Mononuclear cell (primary cell): ENCODE measurements at regions not wholly inside any gene's neighbourhood (a gene's known extent, or its start where the extent isn't known, plus 50 kb on each side); places are given as distances from the start of the nearest gene placed in this dataset.

Experiments used
- H3K27me3 ChIP-seq: 2 replicates; pipeline ENCODE4 v1.6.0; 2011; ENCODE audit warnings: low read length, control low read depth; ENCODE audit not compliant: insufficient read depth
- H3K4me1 ChIP-seq: 2 replicates; pipeline ENCODE4 v1.5.1; 2011; ENCODE audit warnings: mild to moderate bottlenecking, low read length, control low read depth; ENCODE audit not compliant: insufficient read depth
- H3K4me3 ChIP-seq: 2 replicates; pipeline ENCODE4 v1.5.1; 2011; ENCODE audit warnings: mild to moderate bottlenecking, low read length, moderate library complexity
- H3K9me3 ChIP-seq: 2 replicates; pipeline ENCODE4 v1.5.1; 2011; ENCODE audit warnings: low read depth, mild to moderate bottlenecking, control low read depth, low read length

- Histone ChIP-seq H3K27me3 (no peaks in the 10 kb centered on the region), H3K4me3 (no peak overlapping the region), H3K9me3 (no peaks in the 10 kb centered on the region), H3K4me1 (no peaks in the 10 kb centered on the region)
Observed at GRCh38 chr22:22391543-22391942, 117.0 kb downstream of the ZNF280B start.

- H3K4me1 ChIP-seq = peaks cover 4% of the 10 kb centered on the region
- no peaks in the 10 kb centered on the region for H3K9me3 ChIP-seq
- no peak overlapping the region for H3K4me3 ChIP-seq
- no peaks in the 10 kb centered on the region for H3K27me3 ChIP-seq
Observed at GRCh38 chr22:22392131-22392530, 116.4 kb downstream of the ZNF280B start.

- Histone ChIP-seq H3K4me1 (peaks cover 4% of the 10 kb centered on the region), H3K27me3 (no peaks in the 10 kb centered on the region), H3K9me3 (no peaks in the 10 kb centered on the region), H3K4me3 (no peak overlapping the region)
Observed at GRCh38 chr22:22394591-22394990, 114.0 kb downstream of the ZNF280B start.

GRCh38 chr22:22395245-22395644 lies 113.3 kb downstream of the ZNF280B start:
- H3K27me3 ChIP-seq = no peaks in the 10 kb centered on the region
- H3K4me3 ChIP-seq = no peak overlapping the region
- peaks cover 4% of the 10 kb centered on the region for H3K4me1 ChIP-seq
- no peaks in the 10 kb centered on the region for H3K9me3 ChIP-seq

- peaks cover 4% of the 10 kb centered on the region for H3K4me1 ChIP-seq
- H3K27me3 ChIP-seq = no peaks in the 10 kb centered on the region
- no peaks in the 10 kb centered on the region for H3K9me3 ChIP-seq
- no peak overlapping the region for H3K4me3 ChIP-seq
Observed at GRCh38 chr22:22396741-22397291, 111.7 kb downstream of the ZNF280B start.

GRCh38 chr22:22397292-22397870 lies 111.2 kb downstream of the ZNF280B start:
- no peak overlapping the region for H3K4me3 ChIP-seq
- H3K4me1 ChIP-seq = peaks cover 4% of the 10 kb centered on the region
- no peaks in the 10 kb centered on the region for H3K9me3 ChIP-seq
- H3K27me3 ChIP-seq = no peaks in the 10 kb centered on the region

- Histone ChIP-seq H3K4me3 (no peak overlapping the region), H3K27me3 (no peaks in the 10 kb centered on the region), H3K9me3 (no peaks in the 10 kb centered on the region), H3K4me1 (peaks cover 4% of the 10 kb centered on the region)
Observed at GRCh38 chr22:22397875-22398524, 110.5 kb downstream of the ZNF280B start.

GRCh38 chr22:22398530-22399327 lies 109.8 kb downstream of the ZNF280B start:
- Histone ChIP-seq H3K4me3 (no peak overlapping the region), H3K4me1 (peaks cover 4% of the 10 kb centered on the region), H3K9me3 (no peaks in the 10 kb centered on the region), H3K27me3 (no peaks in the 10 kb centered on the region)

GRCh38 chr22:22400099-22400498 lies 108.4 kb downstream of the ZNF280B start:
- Histone ChIP-seq H3K9me3 (no peaks in the 10 kb centered on the region), H3K4me1 (peaks cover 7% of the 10 kb centered on the region), H3K27me3 (no peaks in the 10 kb centered on the region), H3K4me3 (no peak overlapping the region)

- Histone ChIP-seq H3K4me1 (peaks cover 10% of the 10 kb centered on the region), H3K9me3 (no peaks in the 10 kb centered on the region), H3K27me3 (no peaks in the 10 kb centered on the region), H3K4me3 (no peak overlapping the region)
Observed at GRCh38 chr22:22400964-22401363, 107.6 kb downstream of the ZNF280B start.

- Histone ChIP-seq H3K4me3 (no peak overlapping the region), H3K27me3 (no peaks in the 10 kb centered on the region), H3K9me3 (no peaks in the 10 kb centered on the region), H3K4me1 (peaks cover 10% of the 10 kb centered on the region)
Observed at GRCh38 chr22:22401381-22401780, 107.2 kb downstream of the ZNF280B start.

GRCh38 chr22:22403306-22403705 lies 105.2 kb downstream of the ZNF280B start:
- H3K9me3 ChIP-seq = no peaks in the 10 kb centered on the region
- H3K27me3 ChIP-seq = no peaks in the 10 kb centered on the region
- peaks cover 6% of the 10 kb centered on the region for H3K4me1 ChIP-seq
- H3K4me3 ChIP-seq = no peak overlapping the region

GRCh38 chr22:22403771-22404170 lies 104.8 kb downstream of the ZNF280B start:
- Histone ChIP-seq H3K27me3 (no peaks in the 10 kb centered on the region), H3K9me3 (no peaks in the 10 kb centered on the region), H3K4me1 (peaks cover 6% of the 10 kb centered on the region), H3K4me3 (no peak overlapping the region)

- H3K4me3 ChIP-seq = no peak overlapping the region
- H3K4me1 ChIP-seq = peaks cover 10% of the 10 kb centered on the region
- no peaks in the 10 kb centered on the region for H3K27me3 ChIP-seq
- no peaks in the 10 kb centered on the region for H3K9me3 ChIP-seq
Observed at GRCh38 chr22:22404598-22405284, 103.8 kb downstream of the ZNF280B start.
